Pancreas (tissue), 10 donors: ENCODE measurements at regions not wholly inside any gene's neighbourhood (a gene's known extent, or its start where the extent isn't known, plus 50 kb on each side); places are given as distances from the start of the nearest gene placed in this dataset.

Experiments
- ATAC-seq, 4 donors: fragments of 200-7000 bp; cut with Tn5 transposase; one replicate each; pipeline versions ENCODE4 v1.8.0 to v1.9.1; 2020; ENCODE audit warnings: mild to moderate bottlenecking in 4 of 4, moderate library complexity in 4 of 4
- DNase-seq, 6 donors: peaks; one replicate each; pipeline ENCODE4 v3.0.0-alpha.2; 2020
- FAIRE-seq: peaks from 2 replicates; lab custom pipeline; 2012; peaks lifted over from hg19 to GRCh38; lab: Jason Lieb, UNC
- H3K27ac ChIP-seq, 4 donors: fragments of 200-600 bp; sonication (generic); 1 replicate in 3 of 4; 2 replicates in 1 of 4; pipeline versions ENCODE4 v1.5.0 to v1.8.0; 2020
- H3K27me3 ChIP-seq, 4 donors: fragments of 200-600 bp; one replicate each; pipeline ENCODE4 v1.8.0; 2021
- H3K36me3 ChIP-seq, 3 donors: fragments of 200-600 bp; sonication (generic) in 1 of 3; one replicate each; pipeline versions ENCODE4 v1.5.0 to v1.8.0; 2020 to 2021
- H3K4me1 ChIP-seq, 3 donors: fragments of 200-600 bp; one replicate each; pipeline ENCODE4 v1.8.0; 2021
- H3K4me3 ChIP-seq, 4 donors: fragments of 200-600 bp; sonication (generic) in 2 of 4; one replicate each; pipeline versions ENCODE4 v1.5.0 to v1.8.0; 2020 to 2021
- H3K9me3 ChIP-seq, 4 donors: fragments of 200-600 bp; one replicate each; pipeline ENCODE4 v1.8.0; 2021
- WGBS, 2 donors: extraction: QIAGEN DNeasy Blood & Tissue Kit; methylation state at CpG; one replicate each; pipeline ENCODE4 v1.1.7; 2013; 5-methylcytosine and 5-hydroxymethylcytosine counted together
- intact Hi-C, 3 donors: fragments of 100-400 bp; cut with DNase I; formaldehyde crosslinking; loops; one replicate each; pipeline versions ENCODE4 v1.11.1 to v1.14.2; 2022
- TF ChIP-seq, protein P1 (sequence below), 4 donors: fragments of 200-600 bp; sonication (generic) in 3 of 4; IDR thresholded peaks; one replicate each; pipeline versions ENCODE4 v1.5.0 to v1.8.0; 2021; ENCODE audit warnings: antibody characterized with exemption in 4 of 4
- donor health status: healthy with polysubstance abuse.
- donor health status: DM: no; HTN: no; CAD: no; lungs with moderate emphysema.
- donor health status: DM: no; HTN: no; CAD: no.
- donor health status: control.
- donor health status: control.
- donor health status: Bipolar disorder and iron deficiency.
- donor health status: DM: yes; HTN: yes; CAD: no.
- donor health status: DM: no; HTN: no; CAD: no.
- donor health status: DM: no; HTN: no; CAD: no.
- donor health status: DM: yes; HTN: yes; CAD: no.

- WGBS, 2 donors = 46 to 57% methylated on average over 3 of the region's 3 CpGs
- H3K9me3 ChIP-seq = no peaks in the 10 kb centered on the region
- no peaks in the 10 kb centered on the region for H3K36me3 ChIP-seq
- H3K4me3 ChIP-seq = no peak overlapping the region
- H3K27me3 ChIP-seq = no peaks in the 10 kb centered on the region
- no peak overlapping the region for H3K27ac ChIP-seq
- ATAC-seq (no peak), FAIRE-seq (no peak), DNase-seq (no peak)
- no peaks in the 10 kb centered on the region for H3K4me1 ChIP-seq
- TF ChIP-seq, protein P1, sequence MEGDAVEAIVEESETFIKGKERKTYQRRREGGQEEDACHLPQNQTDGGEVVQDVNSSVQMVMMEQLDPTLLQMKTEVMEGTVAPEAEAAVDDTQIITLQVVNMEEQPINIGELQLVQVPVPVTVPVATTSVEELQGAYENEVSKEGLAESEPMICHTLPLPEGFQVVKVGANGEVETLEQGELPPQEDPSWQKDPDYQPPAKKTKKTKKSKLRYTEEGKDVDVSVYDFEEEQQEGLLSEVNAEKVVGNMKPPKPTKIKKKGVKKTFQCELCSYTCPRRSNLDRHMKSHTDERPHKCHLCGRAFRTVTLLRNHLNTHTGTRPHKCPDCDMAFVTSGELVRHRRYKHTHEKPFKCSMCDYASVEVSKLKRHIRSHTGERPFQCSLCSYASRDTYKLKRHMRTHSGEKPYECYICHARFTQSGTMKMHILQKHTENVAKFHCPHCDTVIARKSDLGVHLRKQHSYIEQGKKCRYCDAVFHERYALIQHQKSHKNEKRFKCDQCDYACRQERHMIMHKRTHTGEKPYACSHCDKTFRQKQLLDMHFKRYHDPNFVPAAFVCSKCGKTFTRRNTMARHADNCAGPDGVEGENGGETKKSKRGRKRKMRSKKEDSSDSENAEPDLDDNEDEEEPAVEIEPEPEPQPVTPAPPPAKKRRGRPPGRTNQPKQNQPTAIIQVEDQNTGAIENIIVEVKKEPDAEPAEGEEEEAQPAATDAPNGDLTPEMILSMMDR (IDR thresholded peaks at IDR 0.05) = no peak
- intact Hi-C loops = no loop called here
Observed at GRCh38 chr6:130775411-130776012, 51.7 kb upstream of the SMLR1 start.

GRCh38 chr6:130776287-130776925 lies 50.8 kb upstream of the SMLR1 start:
- TF ChIP-seq, protein P1 (IDR thresholded peaks at IDR 0.05) = no peak

More at GRCh38 chr6:130776287-130776925, 50.8 kb upstream of the SMLR1 start:
- WGBS, 2 donors = 48 to 52% methylated on average over 3 of the region's 3 CpGs
- Histone ChIP-seq H3K9me3 (no peaks in the 10 kb centered on the region), H3K4me1 (no peaks in the 10 kb centered on the region), H3K4me3 (no peak overlapping the region), H3K27me3 (no peaks in the 10 kb centered on the region), H3K27ac (no peak overlapping the region), H3K36me3 (no peaks in the 10 kb centered on the region)
- FAIRE-seq (no peak), ATAC-seq (no peak), DNase-seq (no peak)
- intact Hi-C loops = no loop called here
